WERI-Rb-1 (cell line): ENCODE measurements at regions not wholly inside any gene's neighbourhood (a gene's known extent, or its start where the extent isn't known, plus 50 kb on each side); places are given as distances from the start of the nearest gene placed in this dataset.

Source experiments
- DNase-seq: peaks from one replicate; pipeline ENCODE4 v3.0.0-alpha.2; 2020
- H3K27ac ChIP-seq: fragments of 250-450 bp; sonication (Bioruptor Pico); 2 replicates; pipeline ENCODE4 v1.5.1; 2020; ENCODE audit warnings: mild to moderate bottlenecking, moderate library complexity
- H3K27me3 ChIP-seq: fragments of 250-450 bp; sonication (Bioruptor Pico); 2 replicates; pipeline ENCODE4 v1.5.1; 2021; ENCODE audit warnings: mild to moderate bottlenecking, low read depth, moderate library complexity; ENCODE audit not compliant: insufficient read depth, severe bottlenecking
- H3K36me3 ChIP-seq: fragments of 250-450 bp; sonication (Bioruptor Pico); 2 replicates; pipeline ENCODE4 v1.5.1; 2020; ENCODE audit warnings: mild to moderate bottlenecking, moderate library complexity
- H3K4me3 ChIP-seq: 2 replicates; pipeline ENCODE4 v1.5.1; 2011; ENCODE audit warnings: low read depth, mild to moderate bottlenecking, control low read depth, low read length
- H3K9me3 ChIP-seq: fragments of 250-450 bp; sonication (Bioruptor Pico); 2 replicates; pipeline ENCODE4 v1.5.1; 2021; ENCODE audit warnings: mild to moderate bottlenecking, moderate library complexity; ENCODE audit not compliant: severe bottlenecking
- TF ChIP-seq, protein P1 (sequence below): IDR thresholded peaks from 2 replicates; pipeline ENCODE4 v1.5.1; 2011; ENCODE audit warnings: low read depth, mild to moderate bottlenecking, control low read depth, inconsistent platforms, low read length

DNA sequence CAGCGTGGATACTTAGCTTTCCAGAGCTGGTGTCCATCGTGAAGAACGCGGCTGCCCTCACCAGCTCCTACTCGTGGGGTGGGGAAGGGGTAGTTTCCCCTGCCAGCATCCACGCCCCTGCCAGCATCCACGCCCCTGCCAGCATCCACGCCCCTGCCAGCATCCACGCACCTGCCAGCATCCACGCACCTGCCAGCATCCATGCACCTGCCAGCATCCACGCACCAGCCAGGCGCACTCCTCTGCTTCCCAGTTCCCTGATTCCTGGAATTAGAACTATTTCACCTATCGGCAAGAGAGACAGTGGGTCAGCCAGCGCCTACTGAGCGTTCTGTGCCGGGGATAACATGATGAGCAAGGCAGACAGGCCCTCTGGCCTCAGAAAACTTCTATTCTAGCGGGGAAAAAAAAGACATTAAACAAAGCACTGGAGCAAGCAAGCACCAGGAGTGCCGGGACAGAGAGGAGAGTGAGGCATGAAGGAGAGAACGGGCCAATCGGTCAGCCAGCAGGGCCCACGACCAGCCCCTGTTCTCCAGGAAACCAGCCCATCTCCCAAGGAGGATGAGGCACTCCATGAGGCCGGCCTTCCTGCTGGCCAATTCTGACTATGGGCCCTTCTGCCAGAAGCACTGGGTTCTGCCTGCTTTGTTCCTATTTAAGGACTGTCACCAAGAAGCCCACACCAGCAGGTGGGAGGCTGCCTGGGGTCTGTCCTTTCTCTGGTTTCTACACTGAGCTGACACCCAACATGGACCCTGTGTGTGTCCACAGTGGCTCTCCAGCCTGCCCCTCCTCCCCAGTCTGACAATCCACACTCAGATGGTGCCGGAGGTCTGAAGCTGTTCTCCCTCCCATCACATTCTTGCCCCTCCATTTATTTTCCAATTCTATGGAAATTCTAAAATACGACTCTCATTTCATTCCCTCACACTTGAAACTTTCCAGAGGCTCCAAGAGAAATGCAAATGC is 78.4 kb upstream of the SALL3 start:
- Histone ChIP-seq H3K4me3 (no peak overlapping the region), H3K27ac (no peak overlapping the region), H3K9me3 (peaks cover 4% of the 10 kb centered on the region), H3K27me3 (no peaks in the 10 kb centered on the region), H3K36me3 (no peaks in the 10 kb centered on the region)
- TF ChIP-seq, protein P1, sequence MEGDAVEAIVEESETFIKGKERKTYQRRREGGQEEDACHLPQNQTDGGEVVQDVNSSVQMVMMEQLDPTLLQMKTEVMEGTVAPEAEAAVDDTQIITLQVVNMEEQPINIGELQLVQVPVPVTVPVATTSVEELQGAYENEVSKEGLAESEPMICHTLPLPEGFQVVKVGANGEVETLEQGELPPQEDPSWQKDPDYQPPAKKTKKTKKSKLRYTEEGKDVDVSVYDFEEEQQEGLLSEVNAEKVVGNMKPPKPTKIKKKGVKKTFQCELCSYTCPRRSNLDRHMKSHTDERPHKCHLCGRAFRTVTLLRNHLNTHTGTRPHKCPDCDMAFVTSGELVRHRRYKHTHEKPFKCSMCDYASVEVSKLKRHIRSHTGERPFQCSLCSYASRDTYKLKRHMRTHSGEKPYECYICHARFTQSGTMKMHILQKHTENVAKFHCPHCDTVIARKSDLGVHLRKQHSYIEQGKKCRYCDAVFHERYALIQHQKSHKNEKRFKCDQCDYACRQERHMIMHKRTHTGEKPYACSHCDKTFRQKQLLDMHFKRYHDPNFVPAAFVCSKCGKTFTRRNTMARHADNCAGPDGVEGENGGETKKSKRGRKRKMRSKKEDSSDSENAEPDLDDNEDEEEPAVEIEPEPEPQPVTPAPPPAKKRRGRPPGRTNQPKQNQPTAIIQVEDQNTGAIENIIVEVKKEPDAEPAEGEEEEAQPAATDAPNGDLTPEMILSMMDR: no peak
- no peak for DNase-seq

DNA sequence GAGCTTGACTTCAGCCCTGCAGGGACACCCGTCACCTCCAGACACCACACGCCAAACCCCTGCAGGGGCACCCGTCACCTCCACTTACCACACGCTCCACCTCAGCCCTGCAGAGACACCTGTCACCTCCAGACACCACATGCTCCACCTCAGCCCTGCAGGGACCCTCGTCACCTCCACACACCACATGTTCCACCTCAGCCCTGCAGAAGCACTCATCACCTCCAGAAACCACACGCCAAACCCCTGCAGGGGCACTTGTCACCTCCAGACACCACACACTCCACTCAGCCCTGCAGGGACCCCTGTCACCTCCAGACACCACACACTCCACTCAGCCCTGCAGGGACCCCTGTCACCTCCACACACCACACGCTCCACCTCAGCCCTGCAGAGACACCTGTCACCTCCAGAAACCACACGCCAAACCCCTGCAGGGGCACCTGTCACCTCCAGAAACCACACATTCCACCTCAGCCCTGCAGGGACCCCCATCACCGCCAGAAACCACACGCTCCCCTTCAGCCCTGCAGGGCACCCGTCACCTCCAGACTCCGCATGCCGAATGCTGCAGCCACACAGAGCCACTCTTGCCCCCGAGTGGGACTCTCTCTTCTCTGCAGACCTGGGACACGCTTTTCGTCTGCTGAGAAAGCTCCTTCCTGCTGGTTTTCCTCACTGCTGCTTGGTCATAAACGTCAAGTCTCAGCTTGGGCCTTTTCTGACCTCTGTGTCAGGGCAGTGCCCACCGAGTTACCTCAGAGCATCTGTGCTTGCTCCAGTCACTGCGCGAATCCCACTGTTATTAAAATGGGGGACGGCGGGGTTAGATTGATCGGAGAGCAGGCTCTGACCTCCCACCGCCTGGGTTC is 77.5 kb upstream of the SALL3 start:
- no peak for DNase-seq
- Histone ChIP-seq H3K27ac (no peak overlapping the region), H3K4me3 (no peak overlapping the region), H3K9me3 (peaks cover 4% of the 10 kb centered on the region), H3K36me3 (no peaks in the 10 kb centered on the region), H3K27me3 (no peaks in the 10 kb centered on the region)
- TF ChIP-seq, protein P1: no peak

DNA sequence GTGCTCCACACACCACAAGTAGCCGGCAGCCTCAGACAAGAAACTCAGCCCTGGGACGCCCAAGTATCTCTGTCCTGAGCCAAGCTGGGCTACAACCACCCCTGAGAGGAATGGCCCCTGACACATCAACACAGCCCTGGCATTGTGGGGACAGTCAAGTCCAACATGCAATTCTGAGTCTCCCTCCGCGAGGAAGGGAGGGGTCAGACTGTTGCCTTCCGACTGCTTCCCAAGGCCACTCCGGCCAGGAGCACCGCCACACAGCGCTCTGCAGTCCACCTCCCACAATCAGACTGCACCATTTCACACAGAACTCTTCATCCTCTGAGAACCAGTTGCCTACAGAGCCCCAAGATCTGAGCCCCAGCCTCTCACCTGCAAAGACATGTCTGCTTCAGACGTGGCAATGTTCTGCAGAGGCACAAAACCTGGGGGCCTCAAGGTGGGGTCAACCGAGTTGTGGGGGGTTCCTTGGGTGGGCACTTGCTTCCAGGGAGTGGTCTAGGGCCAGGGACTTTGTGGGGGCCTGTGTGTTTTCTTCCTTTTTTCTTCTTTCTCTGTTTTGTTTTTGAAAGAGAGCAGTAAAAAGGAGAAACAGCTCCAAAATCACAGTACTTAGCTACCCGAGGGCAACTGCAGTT is 76.7 kb upstream of the SALL3 start:
- H3K36me3 ChIP-seq: no peaks in the 10 kb centered on the region
- no peak for DNase-seq
- no peak overlapping the region for H3K4me3 ChIP-seq
- H3K27ac ChIP-seq: no peak overlapping the region
- H3K9me3 ChIP-seq: peaks cover 4% of the 10 kb centered on the region
- no peaks in the 10 kb centered on the region for H3K27me3 ChIP-seq
- TF ChIP-seq, protein P1: no peak

DNA sequence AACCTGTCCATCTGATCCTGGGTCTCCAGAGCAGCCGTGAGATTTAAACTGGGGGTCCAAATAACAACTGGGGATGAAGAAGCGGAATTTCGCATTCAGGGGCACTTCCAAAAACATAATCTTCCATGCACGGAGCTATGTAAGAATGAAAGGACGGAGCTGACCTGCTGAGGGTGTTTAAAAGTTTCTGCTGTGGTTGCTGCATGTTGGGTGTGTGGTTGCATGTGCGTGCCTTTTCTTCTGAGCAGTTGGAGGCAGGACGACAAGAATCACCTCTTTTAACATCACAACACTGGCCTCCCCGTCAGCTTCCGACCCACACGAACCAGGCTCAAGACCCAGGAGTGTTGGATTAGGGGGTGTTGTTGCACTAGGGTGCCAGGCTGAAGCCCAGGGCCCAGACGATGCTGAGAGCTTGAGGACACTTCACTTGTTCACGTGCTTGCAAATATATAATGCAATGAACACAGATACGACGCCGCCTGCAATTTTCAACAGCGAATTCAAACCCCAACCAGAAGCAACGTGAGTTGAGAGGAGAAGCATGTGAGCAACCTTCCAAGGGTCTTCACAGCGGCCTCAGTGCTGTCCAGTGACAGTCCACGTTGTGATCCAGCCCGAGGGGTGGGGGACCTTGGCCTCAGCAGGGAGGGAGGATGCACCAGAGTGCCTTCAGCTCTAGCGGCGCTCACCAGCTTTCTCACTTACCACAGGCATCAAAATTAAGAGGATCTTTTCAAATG is 76.0 kb upstream of the SALL3 start:
- no peak for DNase-seq
- TF ChIP-seq, protein P1: no peak
- Histone ChIP-seq H3K36me3 (no peaks in the 10 kb centered on the region), H3K4me3 (no peak overlapping the region), H3K9me3 (peaks cover 4% of the 10 kb centered on the region), H3K27me3 (no peaks in the 10 kb centered on the region), H3K27ac (no peak overlapping the region)

DNA sequence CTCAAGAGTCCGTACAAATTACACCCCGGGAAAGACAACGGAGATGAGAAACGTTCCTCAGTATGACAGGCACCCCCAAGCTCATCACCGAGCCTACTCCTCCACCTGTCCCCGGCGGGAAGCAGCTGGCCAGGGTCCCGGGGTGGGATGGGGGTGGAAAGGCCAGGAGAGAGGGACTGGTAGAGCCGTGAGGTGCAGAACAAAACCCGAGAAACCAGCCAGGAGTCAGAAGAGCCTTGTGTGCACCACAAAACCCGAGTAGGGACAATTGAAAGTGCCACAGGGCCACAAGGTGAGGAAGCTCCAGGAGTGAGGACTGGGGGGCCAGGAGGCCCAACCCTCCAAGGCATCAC is 75.5 kb upstream of the SALL3 start:
- H3K9me3 ChIP-seq: peaks cover 2% of the 10 kb centered on the region
- no peaks in the 10 kb centered on the region for H3K27me3 ChIP-seq
- no peak for DNase-seq
- no peak overlapping the region for H3K4me3 ChIP-seq
- H3K36me3 ChIP-seq: no peaks in the 10 kb centered on the region
- TF ChIP-seq, protein P1: no peak
- H3K27ac ChIP-seq: no peak overlapping the region
